H9 (cell line): ENCODE measurements at regions not wholly inside any gene's neighbourhood (a gene's known extent, or its start where the extent isn't known, plus 50 kb on each side); places are given as distances from the start of the nearest gene placed in this dataset.

Experiments
- DNase-seq: peaks from one replicate; pipeline ENCODE4 v3.0.0-alpha.2; 2017
- H2AFZ ChIP-seq: one replicate; pipeline ENCODE4 v1.6.1; 2013; ENCODE audit warnings: mild to moderate bottlenecking, low read length, control low read depth, moderate library complexity
- H2AK5ac ChIP-seq: 2 replicates; pipeline ENCODE4 v1.6.1; 2013; ENCODE audit warnings: low read length, control low read depth, mixed read lengths; ENCODE audit not compliant: insufficient read length
- H2BK120ac ChIP-seq: one replicate; pipeline ENCODE4 v1.6.1; 2013; ENCODE audit warnings: low read depth, mild to moderate bottlenecking, low read length, control low read depth, inconsistent platforms; ENCODE audit not compliant: poor library complexity, severe bottlenecking
- H2BK12ac ChIP-seq: 2 replicates; pipeline ENCODE4 v1.6.1; 2013; ENCODE audit warnings: low read length, control low read depth, mixed read lengths, low read depth; ENCODE audit not compliant: insufficient read length
- H2BK15ac ChIP-seq: 2 replicates; pipeline ENCODE4 v1.6.1; 2013; ENCODE audit warnings: low read depth, low read length, control low read depth
- H2BK20ac ChIP-seq: one replicate; pipeline ENCODE4 v1.6.1; 2013; ENCODE audit warnings: low read depth, mild to moderate bottlenecking, low read length, control low read depth, inconsistent platforms; ENCODE audit not compliant: poor library complexity, severe bottlenecking
- H2BK5ac ChIP-seq: 2 replicates; pipeline ENCODE4 v1.6.1; 2013; ENCODE audit warnings: low read length, control low read depth, mixed read lengths; ENCODE audit not compliant: insufficient read length
- H3K14ac ChIP-seq: 2 replicates; pipeline ENCODE4 v1.6.1; 2013; ENCODE audit warnings: low read length, control low read depth; ENCODE audit not compliant: insufficient read depth
- H3K18ac ChIP-seq: 2 replicates; pipeline ENCODE4 v1.6.1; 2013; ENCODE audit warnings: low read depth, mild to moderate bottlenecking, mixed read lengths, low read length, control low read depth; ENCODE audit not compliant: insufficient read length
- H3K23ac ChIP-seq: 2 replicates; pipeline ENCODE4 v1.6.1; 2013; ENCODE audit warnings: low read length, control low read depth, mixed read lengths, low read depth; ENCODE audit not compliant: insufficient read length
- H3K23me2 ChIP-seq: 2 replicates; pipeline ENCODE4 v1.6.1; 2013; ENCODE audit warnings: low read depth, mild to moderate bottlenecking, mixed read lengths, low read length, control low read depth; ENCODE audit not compliant: insufficient read length, poor library complexity, severe bottlenecking
- H3K27ac ChIP-seq: 2 replicates; pipeline ENCODE4 v1.5.1; 2013; ENCODE audit warnings: low read length, control low read depth, mixed read lengths, low read depth; ENCODE audit not compliant: insufficient read length
- H3K27me3 ChIP-seq: 2 replicates; pipeline ENCODE4 v1.6.1; 2013; ENCODE audit warnings: low read length, control low read depth, inconsistent platforms; ENCODE audit not compliant: insufficient read depth
- H3K4ac ChIP-seq: 2 replicates; pipeline ENCODE4 v1.6.1; 2013; ENCODE audit warnings: low read depth, mild to moderate bottlenecking, control low read depth, inconsistent platforms, low read length, moderate library complexity
- H3K4me1 ChIP-seq: 2 replicates; pipeline ENCODE4 v1.6.1; 2013; ENCODE audit warnings: low read length, control low read depth, inconsistent platforms; ENCODE audit not compliant: insufficient read depth
- H3K4me2 ChIP-seq: 2 replicates; pipeline ENCODE4 v1.6.1; 2013; ENCODE audit warnings: low read length, control low read depth, mixed read lengths; ENCODE audit not compliant: insufficient read length, insufficient read depth
- H3K56ac ChIP-seq: 2 replicates; pipeline ENCODE4 v1.6.1; 2013; ENCODE audit warnings: low read depth, mild to moderate bottlenecking, mixed read lengths, low read length, control low read depth; ENCODE audit not compliant: insufficient read length
- H3K79me1 ChIP-seq: 2 replicates; pipeline ENCODE4 v1.6.1; 2013; ENCODE audit warnings: low read depth, mild to moderate bottlenecking, moderate library complexity, low read length, control low read depth, inconsistent platforms; ENCODE audit not compliant: insufficient read depth, poor library complexity, severe bottlenecking
- H3K79me2 ChIP-seq: 2 replicates; pipeline ENCODE4 v1.6.1; 2013; ENCODE audit warnings: low read length, control low read depth, inconsistent platforms; ENCODE audit not compliant: insufficient read depth
- H3K9ac ChIP-seq: 2 replicates; pipeline ENCODE4 v1.6.1; 2013; ENCODE audit warnings: low read length, control low read depth, mixed read lengths; ENCODE audit not compliant: insufficient read length; ENCODE audit errors: extremely low read depth
- H3K9me3 ChIP-seq: one replicate; pipeline ENCODE4 v1.6.1; 2013; ENCODE audit warnings: low read depth, low read length, inconsistent platforms; ENCODE audit not compliant: control insufficient read depth
- H3T11ph ChIP-seq: one replicate; pipeline ENCODE4 v1.6.1; 2013; ENCODE audit warnings: mild to moderate bottlenecking, low read length, control low read depth, inconsistent platforms
- H4K20me1 ChIP-seq: one replicate; pipeline ENCODE4 v1.6.1; 2013; ENCODE audit not compliant: control insufficient read depth, insufficient read length, insufficient read depth
- H4K5ac ChIP-seq: 2 replicates; pipeline ENCODE4 v1.6.1; 2013; ENCODE audit warnings: low read depth, mild to moderate bottlenecking, mixed read lengths, low read length, control low read depth; ENCODE audit not compliant: insufficient read length
- H4K8ac ChIP-seq: replicated peaks from 2 replicates; pipeline ENCODE4 v1.6.1; 2013; ENCODE audit warnings: low read length, control low read depth, mixed read lengths, low read depth; ENCODE audit not compliant: insufficient read length
- H4K91ac ChIP-seq: 2 replicates; pipeline ENCODE4 v1.6.1; 2013; ENCODE audit warnings: low read depth, mild to moderate bottlenecking, moderate library complexity, mixed read lengths, low read length, control low read depth; ENCODE audit not compliant: insufficient read length
- H3K27ac Mint-ChIP-seq, 3 experiments: 2 replicates in 2 of 3; 3 replicates in 1 of 3; pipeline ENCODE4 v1.8.0; 2020 to 2021; ENCODE audit warnings: mixed read lengths in 3 of 3, mild to moderate bottlenecking in 1 of 3, moderate library complexity in 1 of 3
- H3K27me3 Mint-ChIP-seq: 2 replicates; pipeline ENCODE4 v1.8.0; 2021; ENCODE audit warnings: low read depth, mild to moderate bottlenecking, moderate library complexity, mixed read lengths
- H3K36me3 Mint-ChIP-seq, 3 experiments: 2 replicates in 2 of 3; 3 replicates in 1 of 3; pipeline ENCODE4 v1.8.0; 2020 to 2021; ENCODE audit warnings: low read depth in 3 of 3, mixed read lengths in 3 of 3; ENCODE audit not compliant: insufficient read depth in 1 of 3
- H3K4me1 Mint-ChIP-seq, 2 experiments: 2 replicates each; pipeline ENCODE4 v1.8.0; 2020; ENCODE audit warnings: mixed read lengths in 2 of 2
- H3K4me3 Mint-ChIP-seq, 2 experiments: 2 replicates in 1 of 2; 3 replicates in 1 of 2; pipeline ENCODE4 v1.8.0; 2020 to 2021; ENCODE audit warnings: mild to moderate bottlenecking in 2 of 2, mixed read lengths in 2 of 2, moderate library complexity in 1 of 2
- H3K9me3 Mint-ChIP-seq, 2 experiments: 2 replicates in 1 of 2; 3 replicates in 1 of 2; pipeline ENCODE4 v1.8.0; 2020; ENCODE audit warnings: mild to moderate bottlenecking in 2 of 2, mixed read lengths in 2 of 2, moderate library complexity in 1 of 2
- CTCF ChIP-seq: fragments of 200-600 bp; sonication (generic); conservative IDR thresholded peaks from 3 replicates; pipeline ENCODE4 v1.8.0; 2021; ENCODE audit warnings: antibody characterized with exemption, mild to moderate bottlenecking
- WGBS: extraction: QIAGEN DNeasy Blood & Tissue Kit; methylation state at CpG from one replicate; pipeline ENCODE4 v1.1.7; 2013; ENCODE audit warnings: missing lambda C conversion rate, low lambda C conversion rate, mixed read lengths; ENCODE audit not compliant: insufficient read length; ENCODE audit errors: extremely low coverage; 5-methylcytosine and 5-hydroxymethylcytosine counted together

GRCh38 chr16:17633181-17633951 is 162.6 kb upstream of the XYLT1 start:
- H3K4me1 Mint-ChIP-seq, result peaks cover 6 to 15% of the 10 kb centered on the region in 2 experiments
- Histone ChIP-seq H2AFZ (no peak overlapping the region), H3K27ac (no peak overlapping the region)

More at GRCh38 chr16:17633181-17633951, 162.6 kb upstream of the XYLT1 start:
- no peaks in the 10 kb centered on the region for H4K20me1 ChIP-seq
- no peak overlapping the region for H2BK120ac ChIP-seq
- no peak overlapping the region for H3K18ac ChIP-seq
- H3K27me3 ChIP-seq, result no peaks in the 10 kb centered on the region
- TF ChIP-seq CTCF, result no peak
- H4K5ac ChIP-seq, result no peak overlapping the region
- H3K79me1 ChIP-seq, result no peaks in the 10 kb centered on the region
- no CpG with 5 or more reads among the region's 8 CpGs for WGBS
- H2AK5ac ChIP-seq, result no peak overlapping the region
- H3K27ac Mint-ChIP-seq, result peak overlapping the region in 2 of 3 experiments; percentile 85 to 89; a peak in 3 of 7 replicates
- H3K9ac ChIP-seq, result no peak overlapping the region
- H4K8ac ChIP-seq, result no peak overlapping the region
- no peak overlapping the region for H3K4ac ChIP-seq
- no peak overlapping the region for H3T11ph ChIP-seq
- no peaks in the 10 kb centered on the region for H3K79me2 ChIP-seq
- H3K4me2 ChIP-seq, result no peak overlapping the region
- peaks cover 0 to 9% (median 2%) of the 10 kb centered on the region in 3 experiments; a peak in 2 of 7 replicates for H3K36me3 Mint-ChIP-seq
- peaks cover 2 to 11% of the 10 kb centered on the region in 2 experiments; a peak in 3 of 5 replicates for H3K9me3 Mint-ChIP-seq
- no peak overlapping the region for H2BK5ac ChIP-seq
- H2BK15ac ChIP-seq, result no peak overlapping the region
- H3K27me3 Mint-ChIP-seq, result no peaks in the 10 kb centered on the region
- no peak overlapping the region for H4K91ac ChIP-seq
- H3K56ac ChIP-seq, result no peak overlapping the region
- H3K4me1 ChIP-seq, result no peaks in the 10 kb centered on the region; the same call in 1 of the 2 replicates
- no peaks in the 10 kb centered on the region for H3K9me3 ChIP-seq
- H2BK20ac ChIP-seq, result no peak overlapping the region
- H3K23ac ChIP-seq, result no peak overlapping the region
- no peaks in the 10 kb centered on the region for H3K23me2 ChIP-seq
- H2BK12ac ChIP-seq, result no peak overlapping the region
- no peak overlapping the region for H3K4me3 Mint-ChIP-seq
- no peak overlapping the region for H3K14ac ChIP-seq
- DNase-seq, result no peak
